ENCODE measurements at regions not wholly inside any gene's neighbourhood (a gene's known extent, or its start where the extent isn't known, plus 50 kb on each side); places are given as distances from the start of the nearest gene placed in this dataset.

GRCh38 chr13:37927561-37927960 lies 58.0 kb upstream of the TRPC4 start:
- no peaks in the 10 kb centered on the region for H4K20me1 ChIP-seq (ENCODE audit: control insufficient read depth, extremely low read depth, insufficient read depth, low read length)
- TF ChIP-seq EZH2 (IDR thresholded peaks at IDR 0.05; ENCODE audit: low read length, missing control alignments), result no peak
- no peak for TF ChIP-seq CTCF (conservative IDR thresholded peaks at IDR 0.05 in 1 of 2, IDR thresholded peaks at IDR 0.05 in 1 of 2; ENCODE audit: low read depth in 1 of 2, low read length in 2 of 2)

GRCh38 chr13:37925878-37926473 lies 56.4 kb upstream of the TRPC4 start:
- DNase-seq (ENCODE audit: low read depth in 2 of 2), result no peak
- H3K79me2 ChIP-seq (ENCODE audit: control insufficient read depth, insufficient read depth, low read length), result no peaks in the 10 kb centered on the region
- H3K27me3 ChIP-seq (ENCODE audit: control insufficient read depth, insufficient read depth, low read length), result no peaks in the 10 kb centered on the region
- H3K9me3 ChIP-seq (ENCODE audit: control insufficient read depth, insufficient read depth, low read depth, low read length), result no peaks in the 10 kb centered on the region
- H3K27ac ChIP-seq (ENCODE audit: insufficient read depth, low read length), result no peak overlapping the region
- no peaks in the 10 kb centered on the region for H3K36me3 ChIP-seq (ENCODE audit: control insufficient read depth, insufficient read depth, low read length)
- H3K9ac ChIP-seq (ENCODE audit: insufficient read depth, low read length), result no peak overlapping the region
- no peaks in the 10 kb centered on the region for H3K4me1 ChIP-seq (ENCODE audit: control insufficient read depth, extremely low read depth, insufficient read depth, low read length)
- H3K4me3 ChIP-seq (replicated peaks in 1 of 4; ENCODE audit: control extremely low read depth in 1 of 4, insufficient read depth in 1 of 4, low read depth in 3 of 4, low read length in 4 of 4), result no peak overlapping the region
- no peaks in the 10 kb centered on the region for H4K20me1 ChIP-seq (ENCODE audit: control insufficient read depth, extremely low read depth, insufficient read depth, low read length)
- TF ChIP-seq EZH2 (IDR thresholded peaks at IDR 0.05; ENCODE audit: low read length, missing control alignments) (no peak), CTCF (conservative IDR thresholded peaks at IDR 0.05 in 1 of 2, IDR thresholded peaks at IDR 0.05 in 1 of 2; ENCODE audit: low read depth in 1 of 2, low read length in 2 of 2) (no peak)
- no peak overlapping the region for H2AFZ ChIP-seq (ENCODE audit: low read length)
- no peak overlapping the region for H3K4me2 ChIP-seq (ENCODE audit: extremely low read depth, insufficient read depth, low read length)

More at GRCh38 chr13:37927561-37927960, 58.0 kb upstream of the TRPC4 start:
- Histone ChIP-seq H3K79me2 (ENCODE audit: control insufficient read depth, insufficient read depth, low read length) (no peaks in the 10 kb centered on the region), H3K4me3 (replicated peaks in 1 of 4; ENCODE audit: control extremely low read depth in 1 of 4, insufficient read depth in 1 of 4, low read depth in 3 of 4, low read length in 4 of 4) (no peak overlapping the region), H3K36me3 (ENCODE audit: control insufficient read depth, insufficient read depth, low read length) (no peaks in the 10 kb centered on the region), H3K4me2 (ENCODE audit: extremely low read depth, insufficient read depth, low read length) (no peak overlapping the region), H3K4me1 (ENCODE audit: control insufficient read depth, extremely low read depth, insufficient read depth, low read length) (no peaks in the 10 kb centered on the region), H3K9me3 (ENCODE audit: control insufficient read depth, insufficient read depth, low read depth, low read length) (no peaks in the 10 kb centered on the region), H2AFZ (ENCODE audit: low read length) (no peak overlapping the region), H3K27me3 (ENCODE audit: control insufficient read depth, insufficient read depth, low read length) (no peaks in the 10 kb centered on the region), H3K27ac (ENCODE audit: insufficient read depth, low read length) (no peak overlapping the region), H3K9ac (ENCODE audit: insufficient read depth, low read length) (no peak overlapping the region)
- no peak for DNase-seq (ENCODE audit: low read depth in 2 of 2)

GRCh38 chr13:37923236-37923635 lies 53.7 kb upstream of the TRPC4 start:
- Histone ChIP-seq H4K20me1 (ENCODE audit: control insufficient read depth, extremely low read depth, insufficient read depth, low read length) (no peaks in the 10 kb centered on the region), H3K27ac (ENCODE audit: insufficient read depth, low read length) (no peak overlapping the region), H3K9ac (ENCODE audit: insufficient read depth, low read length) (no peak overlapping the region), H3K4me1 (ENCODE audit: control insufficient read depth, extremely low read depth, insufficient read depth, low read length) (no peaks in the 10 kb centered on the region), H3K4me2 (ENCODE audit: extremely low read depth, insufficient read depth, low read length) (no peak overlapping the region), H3K79me2 (ENCODE audit: control insufficient read depth, insufficient read depth, low read length) (no peaks in the 10 kb centered on the region), H3K9me3 (ENCODE audit: control insufficient read depth, insufficient read depth, low read depth, low read length) (no peaks in the 10 kb centered on the region), H3K36me3 (ENCODE audit: control insufficient read depth, insufficient read depth, low read length) (no peaks in the 10 kb centered on the region), H2AFZ (ENCODE audit: low read length) (no peak overlapping the region), H3K27me3 (ENCODE audit: control insufficient read depth, insufficient read depth, low read length) (no peaks in the 10 kb centered on the region), H3K4me3 (replicated peaks in 1 of 4; ENCODE audit: control extremely low read depth in 1 of 4, insufficient read depth in 1 of 4, low read depth in 3 of 4, low read length in 4 of 4) (no peak overlapping the region)
- TF ChIP-seq CTCF (conservative IDR thresholded peaks at IDR 0.05 in 1 of 2, IDR thresholded peaks at IDR 0.05 in 1 of 2; ENCODE audit: low read depth in 1 of 2, low read length in 2 of 2) (no peak), EZH2 (IDR thresholded peaks at IDR 0.05; ENCODE audit: low read length, missing control alignments) (no peak)
- no peak for DNase-seq (ENCODE audit: low read depth in 2 of 2)

Data from fibroblast of lung (primary cell).